SJSA1 (cell line): ENCODE measurements at regions not wholly inside any gene's neighbourhood (a gene's known extent, or its start where the extent isn't known, plus 50 kb on each side); places are given as distances from the start of the nearest gene placed in this dataset.

Source experiments
- DNase-seq, 2 experiments: peaks; one replicate each; pipeline ENCODE4 v3.0.0-alpha.2; 2015 to 2020; ENCODE audit warnings: low spot score in 2 of 2, low read depth in 1 of 2
- H3K27ac ChIP-seq: fragments of 250-450 bp; sonication (Bioruptor Pico); 2 replicates; pipeline ENCODE4 v1.5.1; 2020; ENCODE audit warnings: mild to moderate bottlenecking, moderate library complexity
- H3K27me3 ChIP-seq: fragments of 250-450 bp; sonication (Bioruptor Pico); replicated peaks from 2 replicates; pipeline ENCODE4 v1.5.1; 2020; ENCODE audit warnings: mild to moderate bottlenecking, moderate library complexity
- H3K36me3 ChIP-seq: fragments of 250-450 bp; sonication (Bioruptor Pico); 2 replicates; pipeline ENCODE4 v1.5.1; 2020; ENCODE audit warnings: mild to moderate bottlenecking
- H3K4me1 ChIP-seq: fragments of 250-450 bp; sonication (Bioruptor Pico); replicated peaks from 2 replicates; pipeline ENCODE4 v1.6.1; 2021; ENCODE audit warnings: mild to moderate bottlenecking
- H3K4me3 ChIP-seq: fragments of 250-450 bp; sonication (Bioruptor Pico); 2 replicates; pipeline ENCODE4 v1.5.1; 2020; ENCODE audit warnings: mild to moderate bottlenecking
- H3K9me3 ChIP-seq: fragments of 250-450 bp; sonication (Bioruptor Pico); replicated peaks from 2 replicates; pipeline ENCODE4 v1.5.1; 2020; ENCODE audit warnings: mild to moderate bottlenecking

DNA sequence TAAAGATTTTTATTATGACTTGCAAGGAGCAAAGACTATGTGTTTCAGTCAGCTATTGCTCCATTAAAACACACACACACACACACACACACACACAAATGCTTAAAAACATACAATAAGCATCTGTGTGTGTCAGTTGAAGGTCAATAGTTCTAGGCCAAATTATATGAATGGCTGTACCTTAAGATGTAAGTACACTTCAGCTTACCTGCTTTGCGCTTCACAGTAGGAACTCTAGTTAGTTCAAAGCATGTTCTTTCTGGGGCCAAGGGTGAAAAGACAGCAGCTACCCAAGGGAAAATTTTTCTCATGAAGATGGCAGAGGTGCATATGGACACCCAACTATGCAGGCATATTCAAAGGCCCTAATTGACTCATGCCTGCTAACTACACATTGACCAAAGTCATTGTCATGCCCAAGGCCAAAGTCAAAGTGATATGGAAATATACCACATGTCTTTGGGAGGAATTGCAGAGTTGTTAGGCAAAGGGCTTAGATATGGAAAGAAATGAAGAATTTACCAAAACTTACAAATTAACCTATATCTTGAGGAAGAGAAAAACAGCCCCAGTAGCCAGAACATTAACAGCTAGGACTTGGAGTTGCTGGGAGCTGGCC lies 61.9 kb upstream of the BTN3A2 start:
- no peaks in the 10 kb centered on the region for H3K9me3 ChIP-seq
- no peaks in the 10 kb centered on the region for H3K36me3 ChIP-seq
- no peaks in the 10 kb centered on the region for H3K27me3 ChIP-seq
- no peak overlapping the region for H3K4me3 ChIP-seq
- no peak overlapping the region for H3K27ac ChIP-seq
- H3K4me1 ChIP-seq, result 0 out of 2 replicates have a peak, but pooled peaks cover 3% of the 10 kb centered on the region
- no peak for DNase-seq

DNA sequence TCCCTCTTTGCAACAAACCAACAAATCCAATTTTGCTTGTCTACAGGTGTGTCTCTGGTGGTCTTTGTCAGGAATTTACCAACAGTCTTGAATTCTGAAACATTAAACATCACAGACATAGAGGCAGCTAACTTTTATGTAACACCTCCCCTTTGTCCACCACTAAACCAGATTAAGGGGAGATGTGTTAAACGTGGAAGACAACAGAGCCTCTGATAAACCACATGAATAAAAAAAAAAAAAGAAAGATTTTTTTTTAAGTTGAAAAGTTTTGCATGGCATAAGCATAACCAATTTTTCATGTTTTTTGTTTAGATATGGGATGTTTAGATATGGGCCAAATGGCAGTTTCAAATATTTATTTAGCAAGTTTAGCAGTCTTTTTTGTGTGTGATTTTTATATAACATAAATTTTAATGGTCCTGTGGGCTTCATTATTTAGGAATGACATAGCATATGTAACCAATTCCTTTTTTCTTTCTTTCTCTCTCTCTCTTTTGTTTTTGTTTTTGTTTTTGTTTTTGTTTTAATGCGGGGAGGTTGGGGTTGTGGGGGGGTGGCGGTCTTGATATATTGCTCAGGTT lies 60.7 kb upstream of the BTN3A2 start:
- Histone ChIP-seq H3K36me3 (no peaks in the 10 kb centered on the region), H3K4me3 (peak overlapping the region; percentile 32), H3K27ac (no peak overlapping the region), H3K9me3 (no peaks in the 10 kb centered on the region), H3K27me3 (no peaks in the 10 kb centered on the region), H3K4me1 (peaks cover 5% of the 10 kb centered on the region)
- DNase-seq, result no peak

DNA sequence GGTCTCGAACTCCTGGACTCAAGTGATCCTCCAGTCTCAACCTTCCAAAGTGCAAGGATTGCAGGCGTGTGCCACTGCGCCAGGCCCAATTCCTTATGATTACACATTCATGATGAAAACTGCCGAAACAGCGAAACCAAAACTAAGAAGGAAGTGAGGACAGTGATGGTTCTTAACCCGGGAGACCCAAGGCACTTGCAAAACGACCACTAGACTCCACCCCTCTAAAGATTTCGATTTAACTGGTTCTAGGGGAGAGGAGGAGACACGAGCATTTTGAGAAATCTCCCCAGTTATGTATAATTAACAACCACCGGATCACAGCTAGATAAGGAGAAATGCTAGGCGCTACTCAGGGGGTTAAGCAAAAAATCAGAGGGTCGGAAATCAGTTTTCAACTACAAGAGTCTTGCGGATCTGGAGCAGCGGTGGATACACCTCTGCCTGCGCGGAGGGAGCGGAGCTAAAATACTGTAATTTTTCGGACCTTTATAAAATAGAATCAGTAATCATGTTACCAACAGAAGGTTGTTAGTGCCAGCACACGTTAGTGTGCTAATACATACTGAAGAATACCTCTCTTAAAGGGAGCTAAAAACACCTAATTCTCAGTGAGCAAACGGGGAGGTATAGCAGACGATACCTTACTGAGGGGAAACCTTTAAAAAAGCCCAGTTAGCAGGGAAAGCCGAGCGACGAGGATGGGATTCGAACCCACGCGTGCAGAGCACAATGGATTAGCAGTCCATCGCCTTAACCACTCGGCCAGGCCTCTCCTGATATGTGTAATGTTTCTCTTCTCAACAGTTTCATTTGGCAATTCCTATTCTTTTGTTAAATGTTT lies 60.0 kb upstream of the BTN3A2 start:
- H3K4me3 ChIP-seq, result peak overlapping the region; percentile 32
- peak overlapping the region; percentile 39; the same call in 1 of the 2 replicates for H3K27ac ChIP-seq
- no peaks in the 10 kb centered on the region for H3K27me3 ChIP-seq
- H3K4me1 ChIP-seq, result peaks cover 12% of the 10 kb centered on the region
- H3K9me3 ChIP-seq, result no peaks in the 10 kb centered on the region
- DNase-seq, result peak; percentile 82 to 83
- H3K36me3 ChIP-seq, result no peaks in the 10 kb centered on the region

- H3K27ac ChIP-seq, result no peak overlapping the region
- DNase-seq, result no peak
- H3K27me3 ChIP-seq, result no peaks in the 10 kb centered on the region
- no peaks in the 10 kb centered on the region for H3K36me3 ChIP-seq
- peaks cover 18% of the 10 kb centered on the region for H3K4me1 ChIP-seq
- no peaks in the 10 kb centered on the region for H3K9me3 ChIP-seq
- H3K4me3 ChIP-seq, result no peak overlapping the region
Measured at GRCh38 chr6:26305641-26305969, 59.4 kb upstream of the BTN3A2 start.

DNA sequence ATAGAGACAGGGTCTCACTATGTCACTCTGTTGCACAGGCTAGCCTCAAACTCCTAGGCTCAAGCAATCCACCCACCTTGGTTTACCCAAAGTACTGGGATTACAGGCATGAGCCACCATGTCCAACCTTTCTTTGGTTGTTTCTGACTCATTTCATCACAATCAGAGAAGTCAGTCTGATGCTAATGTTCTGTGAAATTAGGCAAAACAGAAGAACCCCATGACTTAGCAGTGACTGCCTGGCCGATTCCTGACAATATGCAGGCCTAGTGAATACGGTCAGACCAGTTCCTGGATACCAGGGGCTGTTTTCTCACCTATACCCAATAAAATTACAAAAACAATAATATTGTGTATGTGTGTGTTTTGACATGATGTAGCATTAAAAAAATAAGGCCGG lies 58.8 kb upstream of the BTN3A2 start:
- no peak for DNase-seq
- Histone ChIP-seq H3K9me3 (no peaks in the 10 kb centered on the region), H3K4me3 (no peak overlapping the region), H3K27ac (no peak overlapping the region), H3K27me3 (no peaks in the 10 kb centered on the region), H3K4me1 (peaks cover 21% of the 10 kb centered on the region), H3K36me3 (no peaks in the 10 kb centered on the region)

- H3K9me3 ChIP-seq, result no peaks in the 10 kb centered on the region
- H3K36me3 ChIP-seq, result no peaks in the 10 kb centered on the region
- no peak overlapping the region for H3K27ac ChIP-seq
- peaks cover 21% of the 10 kb centered on the region for H3K4me1 ChIP-seq
- no peak for DNase-seq
- H3K27me3 ChIP-seq, result no peaks in the 10 kb centered on the region
- H3K4me3 ChIP-seq, result no peak overlapping the region
Measured at GRCh38 chr6:26307850-26308249, 57.1 kb upstream of the BTN3A2 start.

GRCh38 chr6:26309731-26310142 lies 55.3 kb upstream of the BTN3A2 start:
- H3K27ac ChIP-seq, result 0 out of 2 replicates have a peak overlapping the region, but pooled peaks have one; percentile 16
- H3K9me3 ChIP-seq, result no peaks in the 10 kb centered on the region
- no peaks in the 10 kb centered on the region for H3K36me3 ChIP-seq
- H3K27me3 ChIP-seq, result no peaks in the 10 kb centered on the region
- H3K4me3 ChIP-seq, result no peak overlapping the region
- H3K4me1 ChIP-seq, result peaks cover 21% of the 10 kb centered on the region
- DNase-seq, result peak in 1 of 2 experiments; percentile 56

DNA sequence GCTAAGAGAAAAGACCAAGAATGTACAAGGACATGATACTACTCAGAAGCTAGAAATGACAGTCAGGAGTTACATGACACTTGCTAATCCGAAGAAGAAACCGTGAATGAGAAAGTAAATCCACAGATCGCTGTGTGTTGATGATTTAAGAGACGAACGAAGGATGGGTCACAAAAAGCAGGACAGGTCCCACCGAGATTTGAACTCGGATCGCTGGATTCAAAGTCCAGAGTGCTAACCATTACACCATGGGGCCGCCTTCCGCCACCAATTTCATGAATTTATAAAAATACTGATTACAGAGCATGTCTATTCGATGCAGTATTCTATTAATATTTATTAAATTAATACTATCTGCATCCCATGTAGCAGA lies 54.0 kb upstream of the BTN3A2 start:
- Histone ChIP-seq H3K4me3 (peak overlapping the region; percentile 40; the same call in 1 of the 2 replicates), H3K36me3 (no peaks in the 10 kb centered on the region), H3K27ac (no peak overlapping the region), H3K9me3 (no peaks in the 10 kb centered on the region), H3K27me3 (no peaks in the 10 kb centered on the region), H3K4me1 (peaks cover 19% of the 10 kb centered on the region)
- peak; percentile 64 to 72 for DNase-seq

GRCh38 chr6:26311385-26312095 lies 53.5 kb upstream of the BTN3A2 start:
- H3K27ac ChIP-seq, result no peak overlapping the region

DNA sequence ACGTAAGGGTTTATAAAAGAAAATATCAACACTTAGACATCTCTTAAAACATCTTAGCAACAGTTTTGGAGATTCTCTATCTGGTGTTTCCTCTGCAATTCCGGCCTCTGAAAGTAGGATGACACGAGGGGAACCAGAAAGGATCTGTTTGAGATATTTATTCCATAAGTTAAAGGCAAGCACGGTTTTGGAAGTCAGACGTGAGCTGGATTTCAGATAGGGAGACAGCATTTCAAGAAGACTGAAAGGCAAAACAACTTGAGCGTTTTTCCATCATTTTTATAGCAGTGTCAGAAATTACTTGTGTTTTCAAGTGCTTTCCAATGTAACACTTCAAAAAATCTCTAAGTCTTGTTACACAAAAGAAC lies 52.9 kb upstream of the BTN3A2 start:
- Histone ChIP-seq H3K4me1 (peaks cover 19% of the 10 kb centered on the region), H3K4me3 (peak overlapping the region; percentile 40), H3K27ac (no peak overlapping the region), H3K27me3 (no peaks in the 10 kb centered on the region), H3K9me3 (no peaks in the 10 kb centered on the region), H3K36me3 (no peaks in the 10 kb centered on the region)
- no peak for DNase-seq

More at GRCh38 chr6:26311385-26312095, 53.5 kb upstream of the BTN3A2 start:
- no peaks in the 10 kb centered on the region for H3K36me3 ChIP-seq
- peak overlapping the region; percentile 40 for H3K4me3 ChIP-seq
- peak; percentile 66 to 87 for DNase-seq
- H3K9me3 ChIP-seq, result no peaks in the 10 kb centered on the region
- H3K4me1 ChIP-seq, result peaks cover 19% of the 10 kb centered on the region
- no peaks in the 10 kb centered on the region for H3K27me3 ChIP-seq

DNA sequence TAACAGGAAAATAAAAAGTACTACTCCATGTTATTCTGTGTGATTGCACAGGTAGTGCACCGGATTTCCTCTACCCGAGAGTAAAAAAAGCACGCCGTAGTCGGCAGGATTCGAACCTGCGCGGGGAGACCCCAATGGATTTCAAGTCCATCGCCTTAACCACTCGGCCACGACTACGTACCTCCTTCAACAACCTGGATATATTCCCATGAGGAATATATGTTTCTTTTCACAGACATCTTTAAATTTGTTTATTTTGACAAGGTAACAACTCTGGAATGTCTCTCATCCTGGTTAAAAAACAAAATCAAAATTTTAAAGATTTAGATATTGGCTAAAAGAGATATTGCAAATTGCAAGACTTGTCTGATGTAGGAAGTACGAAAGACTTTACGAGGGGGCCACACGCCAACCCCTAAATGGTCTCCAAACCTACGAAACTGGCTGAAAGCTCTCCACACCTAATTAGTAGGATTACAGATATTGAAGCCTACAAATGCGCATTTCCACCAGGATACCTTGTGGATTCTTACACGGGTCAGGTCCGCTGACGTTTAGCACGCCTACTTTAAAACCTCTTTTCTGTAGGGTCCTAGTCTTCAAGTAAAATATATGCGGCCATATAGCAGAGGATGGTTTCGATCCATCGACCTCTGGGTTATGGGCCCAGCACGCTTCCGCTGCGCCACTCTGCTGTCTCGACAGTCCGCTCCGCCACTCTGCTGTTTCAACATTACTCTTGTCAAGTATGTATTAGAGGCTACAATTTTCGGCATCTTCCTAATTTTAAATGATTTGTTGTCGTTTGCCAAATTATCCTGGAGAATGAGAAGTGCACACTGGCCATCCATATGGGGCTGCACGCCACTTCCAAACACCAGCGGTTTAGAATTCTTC lies 52.2 kb upstream of the BTN3A2 start:
- no peaks in the 10 kb centered on the region for H3K36me3 ChIP-seq
- DNase-seq, result peak; percentile 88 to 95
- no peak overlapping the region for H3K27ac ChIP-seq
- H3K9me3 ChIP-seq, result no peaks in the 10 kb centered on the region
- no peaks in the 10 kb centered on the region for H3K27me3 ChIP-seq
- peaks cover 19% of the 10 kb centered on the region for H3K4me1 ChIP-seq
- peak overlapping the region; percentile 40 for H3K4me3 ChIP-seq
